ENCODE measurements at regions not wholly inside any gene's neighbourhood (a gene's known extent, or its start where the extent isn't known, plus 50 kb on each side); places are given as distances from the start of the nearest gene placed in this dataset.
A peak's percentile ranks its signal among the peaks of the same experiment; 100 is the strongest.

DNA sequence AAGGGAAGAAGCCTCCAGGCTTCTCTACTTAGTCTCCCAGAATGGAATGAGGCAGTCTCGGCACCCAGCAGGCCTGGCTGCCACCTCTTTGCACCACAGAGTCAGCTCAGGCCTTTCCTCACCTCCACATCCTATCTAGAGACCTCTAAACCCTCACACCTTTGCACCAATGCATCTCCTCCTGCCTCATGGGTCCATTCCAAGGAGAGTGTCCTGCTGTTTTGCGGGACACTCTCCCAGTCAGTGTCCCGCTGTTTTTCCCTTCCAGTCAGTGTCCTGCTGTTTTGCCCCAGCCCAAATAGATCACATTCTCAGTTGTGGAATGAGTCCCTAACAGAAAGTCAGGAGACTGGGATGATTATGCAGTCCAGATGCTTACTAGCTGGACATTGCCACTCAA is 185.6 kb upstream of the CAMK1G start:
- Histone ChIP-seq H3K9me3 (replicated peaks) (no peaks in the 10 kb centered on the region), H3K27ac (peak overlapping the region; percentile 20; the same call in 1 of the 2 replicates), H3K4me3 (no peak overlapping the region), H3K27me3 (replicated peaks) (no peaks in the 10 kb centered on the region), H3K36me3 (no peaks in the 10 kb centered on the region), H3K4me1 (replicated peaks) (peaks cover 38% of the 10 kb centered on the region)
- DNase-seq (ENCODE audit: low read depth in 1 of 2, low spot score in 2 of 2), result no peak

DNA sequence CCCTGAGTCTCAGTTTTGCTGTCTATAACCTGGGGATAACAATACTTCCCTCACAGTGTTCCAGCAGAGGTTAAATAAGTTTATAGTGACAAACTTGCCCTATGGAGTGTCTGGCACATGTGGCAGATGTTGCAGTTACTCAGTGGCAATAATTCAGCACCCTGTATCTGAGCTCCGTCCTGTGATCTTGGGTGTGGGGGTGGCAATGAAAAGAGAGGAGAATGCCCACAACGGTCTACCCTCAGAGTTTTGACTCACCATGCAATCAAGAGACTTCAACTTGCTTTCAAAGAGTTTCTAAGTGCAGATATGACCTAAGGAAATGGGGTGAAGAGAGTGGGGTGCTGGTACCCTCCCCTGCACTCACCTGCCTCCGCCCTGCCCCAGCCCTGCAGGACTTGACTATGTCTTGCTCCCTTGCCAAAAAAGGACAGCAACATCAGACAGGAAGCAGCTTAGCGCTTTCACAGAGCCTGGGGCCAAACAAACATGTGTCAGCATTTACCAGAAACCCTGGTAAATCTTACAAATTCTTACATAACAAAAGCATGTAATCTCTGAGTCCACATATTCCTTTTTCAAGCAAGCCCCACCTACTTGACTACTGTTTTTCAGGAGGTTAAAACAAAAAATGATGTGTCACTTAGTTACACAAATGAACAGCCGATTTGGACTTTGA is 185.1 kb upstream of the CAMK1G start:
- Histone ChIP-seq H3K27me3 (replicated peaks) (no peaks in the 10 kb centered on the region), H3K36me3 (no peaks in the 10 kb centered on the region), H3K27ac (peak overlapping the region; percentile 74), H3K4me1 (replicated peaks) (peaks cover 38% of the 10 kb centered on the region), H3K4me3 (no peak overlapping the region), H3K9me3 (replicated peaks) (no peaks in the 10 kb centered on the region)
- peak; percentile 60 for DNase-seq (ENCODE audit: low read depth in 1 of 2, low spot score in 2 of 2)

DNA sequence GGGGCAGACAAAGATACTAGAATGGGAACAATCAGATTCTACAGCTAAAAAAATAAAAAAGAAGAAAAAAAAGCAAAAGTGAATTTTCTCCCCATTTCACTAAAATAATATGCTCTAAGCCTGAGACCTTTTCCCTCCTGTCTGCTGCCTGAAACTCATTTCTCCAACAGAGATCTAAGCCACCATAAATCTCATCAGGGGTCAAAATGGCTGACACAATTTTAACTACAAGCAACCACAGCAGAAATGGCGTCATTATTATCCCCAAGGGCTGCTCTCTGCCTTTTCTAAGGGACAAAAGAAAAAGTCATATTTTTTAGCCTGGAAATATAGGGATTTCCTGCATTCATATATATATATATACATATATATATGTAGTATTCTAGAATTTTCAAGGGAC is 183.7 kb upstream of the CAMK1G start:
- no peak overlapping the region for H3K4me3 ChIP-seq
- no peaks in the 10 kb centered on the region for H3K9me3 ChIP-seq (replicated peaks)
- H3K27me3 ChIP-seq (replicated peaks), result no peaks in the 10 kb centered on the region
- DNase-seq (ENCODE audit: low read depth in 1 of 2, low spot score in 2 of 2), result no peak
- peak overlapping the region; percentile 30 for H3K27ac ChIP-seq
- H3K4me1 ChIP-seq (replicated peaks), result peaks cover 45% of the 10 kb centered on the region
- no peaks in the 10 kb centered on the region for H3K36me3 ChIP-seq

- DNase-seq (ENCODE audit: low read depth in 1 of 2, low spot score in 2 of 2), result no peak
- Histone ChIP-seq H3K27ac (peak overlapping the region; percentile 30), H3K4me1 (replicated peaks) (peaks cover 53% of the 10 kb centered on the region)
Observed at GRCh38 chr1:209400351-209401220, 182.9 kb upstream of the CAMK1G start.

GRCh38 chr1:209402697-209403096 is 180.8 kb upstream of the CAMK1G start:
- no peak overlapping the region for H3K27ac ChIP-seq
- H3K27me3 ChIP-seq (replicated peaks), result no peaks in the 10 kb centered on the region
- no peaks in the 10 kb centered on the region for H3K9me3 ChIP-seq (replicated peaks)
- no peak overlapping the region for H3K4me3 ChIP-seq
- H3K4me1 ChIP-seq (replicated peaks), result peaks cover 60% of the 10 kb centered on the region
- no peaks in the 10 kb centered on the region for H3K36me3 ChIP-seq
- no peak for DNase-seq (ENCODE audit: low read depth in 1 of 2, low spot score in 2 of 2)

More at GRCh38 chr1:209400351-209401220, 182.9 kb upstream of the CAMK1G start:
- H3K9me3 ChIP-seq (replicated peaks), result no peaks in the 10 kb centered on the region
- H3K27me3 ChIP-seq (replicated peaks), result no peaks in the 10 kb centered on the region
- no peaks in the 10 kb centered on the region for H3K36me3 ChIP-seq
- H3K4me3 ChIP-seq, result no peak overlapping the region

- Histone ChIP-seq H3K36me3 (no peaks in the 10 kb centered on the region), H3K4me3 (no peak overlapping the region), H3K27ac (0 out of 2 replicates have a peak overlapping the region, but pooled peaks have one; percentile 15), H3K4me1 (replicated peaks) (peaks cover 47% of the 10 kb centered on the region), H3K9me3 (replicated peaks) (no peaks in the 10 kb centered on the region), H3K27me3 (replicated peaks) (no peaks in the 10 kb centered on the region)
- DNase-seq (ENCODE audit: low read depth in 1 of 2, low spot score in 2 of 2), result no peak
Observed at GRCh38 chr1:209403921-209404320, 179.6 kb upstream of the CAMK1G start.

DNA sequence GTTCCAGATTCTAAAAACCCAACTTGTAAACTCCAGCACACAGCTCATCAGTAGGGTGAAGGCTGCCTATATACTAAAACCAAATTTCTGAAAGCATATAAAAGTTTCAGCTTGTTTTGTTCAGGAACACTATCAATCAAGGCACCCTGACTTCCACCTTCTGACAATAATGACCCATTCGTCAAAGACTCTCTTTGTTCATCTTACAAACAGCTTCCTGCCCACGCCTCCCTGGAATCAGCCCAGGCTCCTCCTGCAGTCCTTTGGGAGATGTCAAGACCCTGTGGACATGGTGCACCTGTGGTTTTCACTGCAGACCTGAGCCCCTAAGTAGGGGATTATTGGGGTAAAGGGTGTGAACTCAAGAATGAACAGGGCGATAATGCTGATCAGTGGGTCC is 178.9 kb upstream of the CAMK1G start:
- Histone ChIP-seq H3K9me3 (replicated peaks) (no peaks in the 10 kb centered on the region), H3K27me3 (replicated peaks) (no peaks in the 10 kb centered on the region), H3K36me3 (no peaks in the 10 kb centered on the region), H3K4me1 (replicated peaks) (peaks cover 45% of the 10 kb centered on the region), H3K27ac (0 out of 2 replicates have a peak overlapping the region, but pooled peaks have one; percentile 15), H3K4me3 (no peak overlapping the region)
- DNase-seq (ENCODE audit: low read depth in 1 of 2, low spot score in 2 of 2), result no peak

GRCh38 chr1:209405183-209405814 is 178.2 kb upstream of the CAMK1G start:
- H3K9me3 ChIP-seq (replicated peaks), result no peaks in the 10 kb centered on the region
- no peak overlapping the region for H3K4me3 ChIP-seq
- DNase-seq (ENCODE audit: low read depth in 1 of 2, low spot score in 2 of 2), result peak in 1 of 2 experiments; percentile 24
- peak overlapping the region; percentile 45 for H3K27ac ChIP-seq
- peaks cover 48% of the 10 kb centered on the region for H3K4me1 ChIP-seq (replicated peaks)
- H3K27me3 ChIP-seq (replicated peaks), result no peaks in the 10 kb centered on the region
- H3K36me3 ChIP-seq, result no peaks in the 10 kb centered on the region

DNA sequence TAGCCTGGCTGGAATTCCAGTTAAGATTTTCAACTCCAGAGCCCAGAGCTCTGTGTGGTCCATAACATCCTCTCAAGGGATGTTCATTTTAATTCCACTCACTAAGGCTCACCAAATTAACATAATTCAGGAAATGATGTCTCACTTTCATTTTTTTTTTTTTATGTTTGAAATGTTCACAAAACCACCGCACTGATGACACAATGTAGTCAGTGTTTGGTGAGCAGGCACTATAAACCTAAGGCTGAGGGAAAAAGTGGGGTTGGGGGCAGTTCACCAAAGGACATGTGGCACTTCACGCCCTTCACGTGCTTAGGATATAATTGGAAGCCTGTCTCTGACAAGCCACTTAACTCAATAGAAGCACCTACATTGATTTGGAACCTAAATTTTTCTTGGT is 177.3 kb upstream of the CAMK1G start:
- no peaks in the 10 kb centered on the region for H3K27me3 ChIP-seq (replicated peaks)
- no peaks in the 10 kb centered on the region for H3K36me3 ChIP-seq
- peak overlapping the region; percentile 45 for H3K27ac ChIP-seq
- DNase-seq (ENCODE audit: low read depth in 1 of 2, low spot score in 2 of 2), result peak in 1 of 2 experiments; percentile 21
- H3K4me1 ChIP-seq (replicated peaks), result peaks cover 45% of the 10 kb centered on the region
- no peaks in the 10 kb centered on the region for H3K9me3 ChIP-seq (replicated peaks)
- no peak overlapping the region for H3K4me3 ChIP-seq

DNA sequence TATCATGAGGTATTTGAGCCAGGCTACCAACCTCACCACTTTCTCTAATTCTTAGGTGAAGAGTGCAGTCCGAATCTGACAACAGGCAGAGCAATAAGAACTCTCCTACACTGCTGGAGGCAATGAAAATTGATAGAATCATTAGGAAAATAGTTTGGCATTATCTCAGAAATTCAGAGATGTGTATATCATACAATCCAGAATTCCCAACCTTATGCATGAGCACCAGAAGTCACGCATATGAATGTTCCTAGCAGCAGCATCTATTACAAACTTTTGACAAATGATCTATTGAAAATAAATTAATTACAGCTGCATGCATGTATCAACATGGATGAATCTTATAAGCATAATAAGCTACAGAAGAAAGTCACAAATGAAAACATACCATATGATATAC is 176.9 kb upstream of the CAMK1G start:
- Histone ChIP-seq H3K9me3 (replicated peaks) (no peaks in the 10 kb centered on the region), H3K27me3 (replicated peaks) (no peaks in the 10 kb centered on the region), H3K27ac (peak overlapping the region; percentile 45; the same call in 1 of the 2 replicates), H3K36me3 (no peaks in the 10 kb centered on the region), H3K4me1 (replicated peaks) (peaks cover 48% of the 10 kb centered on the region), H3K4me3 (no peak overlapping the region)
- DNase-seq (ENCODE audit: low read depth in 1 of 2, low spot score in 2 of 2), result no peak

DNA sequence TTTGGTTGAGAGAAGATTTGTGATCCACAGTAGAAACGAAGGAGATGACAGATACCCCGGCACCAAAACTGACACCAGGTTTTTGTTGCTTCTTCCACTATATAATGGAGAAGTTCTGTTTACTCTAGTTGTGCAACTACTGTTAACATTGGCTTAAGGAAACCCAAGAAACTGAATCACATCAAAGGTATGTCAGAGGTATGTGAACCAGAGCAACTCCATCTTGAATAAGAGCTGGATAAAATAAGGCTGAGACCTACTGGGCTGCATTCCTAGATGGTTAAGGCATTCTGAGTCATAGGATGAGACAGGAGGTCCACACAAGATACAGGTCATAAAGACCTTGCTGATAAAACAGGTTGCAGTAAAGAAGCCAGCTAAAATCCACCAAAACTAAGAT is 173.7 kb upstream of the CAMK1G start:
- Histone ChIP-seq H3K4me3 (no peak overlapping the region), H3K36me3 (no peaks in the 10 kb centered on the region), H3K4me1 (replicated peaks) (peaks cover 50% of the 10 kb centered on the region), H3K27me3 (replicated peaks) (no peaks in the 10 kb centered on the region), H3K27ac (peak overlapping the region; percentile 51), H3K9me3 (replicated peaks) (no peaks in the 10 kb centered on the region)
- DNase-seq (ENCODE audit: low read depth in 1 of 2, low spot score in 2 of 2), result peak; percentile 51 to 64

DNA sequence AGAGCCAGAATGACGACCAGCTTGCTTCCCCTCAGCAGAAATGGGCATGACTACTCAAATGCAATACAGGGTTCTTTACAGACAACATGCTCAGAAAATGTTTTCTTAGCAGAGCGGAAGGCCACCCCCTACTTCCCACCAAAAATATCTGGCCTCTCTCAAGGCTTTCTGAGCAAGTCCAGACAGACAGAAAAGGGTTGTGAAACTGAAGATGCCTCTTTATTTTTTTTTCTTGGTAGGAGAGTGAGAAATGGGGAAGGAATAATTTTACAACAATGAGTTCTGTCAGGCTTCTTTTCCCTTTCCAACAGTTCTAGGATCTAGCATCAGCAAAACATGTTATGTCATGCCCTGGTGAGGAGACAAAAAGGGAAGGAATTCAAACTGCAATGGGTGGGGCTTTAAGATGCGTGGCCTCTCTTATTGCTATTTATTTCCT is 172.0 kb upstream of the CAMK1G start:
- Histone ChIP-seq H3K36me3 (no peaks in the 10 kb centered on the region), H3K9me3 (replicated peaks) (no peaks in the 10 kb centered on the region), H3K4me3 (no peak overlapping the region), H3K27me3 (replicated peaks) (no peaks in the 10 kb centered on the region), H3K4me1 (replicated peaks) (peaks cover 33% of the 10 kb centered on the region), H3K27ac (no peak overlapping the region)
- DNase-seq (ENCODE audit: low read depth in 1 of 2, low spot score in 2 of 2), result no peak

GRCh38 chr1:209412036-209412435 is 171.5 kb upstream of the CAMK1G start:
- Histone ChIP-seq H3K36me3 (no peaks in the 10 kb centered on the region), H3K9me3 (replicated peaks) (no peaks in the 10 kb centered on the region), H3K4me1 (replicated peaks) (peaks cover 31% of the 10 kb centered on the region), H3K27ac (no peak overlapping the region), H3K4me3 (no peak overlapping the region), H3K27me3 (replicated peaks) (no peaks in the 10 kb centered on the region)
- no peak for DNase-seq (ENCODE audit: low read depth in 1 of 2, low spot score in 2 of 2)

GRCh38 chr1:209412566-209412965 is 170.9 kb upstream of the CAMK1G start:
- Histone ChIP-seq H3K4me3 (no peak overlapping the region), H3K36me3 (no peaks in the 10 kb centered on the region), H3K27ac (no peak overlapping the region)

More at GRCh38 chr1:209412566-209412965, 170.9 kb upstream of the CAMK1G start:
- no peak for DNase-seq (ENCODE audit: low read depth in 1 of 2, low spot score in 2 of 2)
- H3K4me1 ChIP-seq (replicated peaks), result peaks cover 31% of the 10 kb centered on the region
- H3K9me3 ChIP-seq (replicated peaks), result no peaks in the 10 kb centered on the region
- H3K27me3 ChIP-seq (replicated peaks), result no peaks in the 10 kb centered on the region

Data from SJSA1 (cell line).